SK-N-SH treated with all-trans-retinoic acid at 6 μM for 48 hours (cell line): ENCODE measurements at regions not wholly inside any gene's neighbourhood (a gene's known extent, or its start where the extent isn't known, plus 50 kb on each side); places are given as distances from the start of the nearest gene placed in this dataset.

Experiments
- ARNTL ChIP-seq: fragments of 450-650 bp; formaldehyde crosslinking; IDR thresholded peaks from 2 replicates; pipeline ENCODE4 v1.5.0; 2020; ENCODE audit warnings: low read depth, mild to moderate bottlenecking, moderate library complexity, borderline replicate concordance
- BACH2 ChIP-seq: fragments of 250-450 bp; sonication (Bioruptor Pico); IDR thresholded peaks from 2 replicates; pipeline ENCODE4 v1.9.0; 2021; ENCODE audit warnings: mild to moderate bottlenecking, borderline replicate concordance
- CREB5 ChIP-seq: fragments of 250-450 bp; sonication (Bioruptor Pico); IDR thresholded peaks from 2 replicates; pipeline ENCODE4 v1.5.1; 2020; ENCODE audit warnings: low read depth, mild to moderate bottlenecking, moderate library complexity
- CSRNP3 ChIP-seq: fragments of 250-450 bp; sonication (Bioruptor Pico); IDR thresholded peaks from 2 replicates; pipeline ENCODE4 v1.5.1; 2021; ENCODE audit warnings: mild to moderate bottlenecking, moderate library complexity
- GLIS3 ChIP-seq: fragments of 250-450 bp; sonication (Bioruptor Pico); IDR thresholded peaks from 2 replicates; pipeline ENCODE4 v1.5.0; 2020; ENCODE audit warnings: mild to moderate bottlenecking, moderate library complexity
- ISL1 ChIP-seq: fragments of 250-450 bp; sonication (Bioruptor Pico); IDR thresholded peaks from 2 replicates; pipeline ENCODE4 v2.1.2; 2022; ENCODE audit warnings: mild to moderate bottlenecking, moderate library complexity
- OSR1 ChIP-seq: fragments of 250-450 bp; sonication (Bioruptor Pico); IDR thresholded peaks from 2 replicates; pipeline ENCODE4 v1.8.0; 2022; ENCODE audit warnings: moderate library complexity, mild to moderate bottlenecking, inconsistent platforms
- PATZ1 ChIP-seq: fragments of 250-450 bp; sonication (Bioruptor Pico); IDR thresholded peaks from 2 replicates; pipeline ENCODE4 v1.8.0; 2020; ENCODE audit warnings: mild to moderate bottlenecking, moderate library complexity, borderline replicate concordance
- POU6F1 ChIP-seq: fragments of 250-450 bp; sonication (Bioruptor Pico); IDR thresholded peaks from 2 replicates; pipeline ENCODE4 v1.8.0; 2021; ENCODE audit warnings: low read depth, mild to moderate bottlenecking, moderate library complexity, borderline replicate concordance
- PPARA ChIP-seq: fragments of 250-450 bp; sonication (Bioruptor Pico); IDR thresholded peaks from 2 replicates; pipeline ENCODE4 v1.5.0; 2020; ENCODE audit warnings: mild to moderate bottlenecking, borderline replicate concordance
- RARB ChIP-seq: fragments of 250-450 bp; sonication (Bioruptor Pico); IDR thresholded peaks from 2 replicates; pipeline ENCODE4 v1.8.0; 2021; ENCODE audit warnings: mild to moderate bottlenecking, moderate library complexity
- ZNF70 ChIP-seq: fragments of 450-650 bp; formaldehyde crosslinking; IDR thresholded peaks from 2 replicates; pipeline ENCODE4 v1.5.0; 2020; ENCODE audit warnings: mild to moderate bottlenecking, moderate library complexity
- ZNF8 ChIP-seq: fragments of 450-650 bp; formaldehyde crosslinking; IDR thresholded peaks from 2 replicates; pipeline ENCODE4 v1.5.0; 2020; ENCODE audit warnings: mild to moderate bottlenecking, moderate library complexity

GRCh38 chr13:53121919-53122318 is 93.3 kb downstream of the OLFM4 start:
- TF ChIP-seq POU6F1 (CRISPR knock-in tag) (no peak), RARB (no peak), ZNF8 (no peak), PATZ1 (CRISPR knock-in tag) (no peak), CREB5 (no peak), GLIS3 (CRISPR knock-in tag) (no peak), ARNTL (CRISPR knock-in tag) (no peak), BACH2 (no peak), CSRNP3 (CRISPR knock-in tag) (no peak), ZNF70 (CRISPR knock-in tag) (no peak), ISL1 (CRISPR knock-in tag) (no peak), PPARA (no peak), OSR1 (CRISPR knock-in tag) (no peak)
